GM21515 (cell line): ENCODE measurements at regions not wholly inside any gene's neighbourhood (a gene's known extent, or its start where the extent isn't known, plus 50 kb on each side); places are given as distances from the start of the nearest gene placed in this dataset.

Source experiments
- ATAC-seq: cut with Tn5 transposase; IDR thresholded peaks from one replicate; pipeline ENCODE4 v1.9.1; 2021; ENCODE audit not compliant: unreplicated experiment

GRCh38 chr10:110413049-110413783 is 84.5 kb upstream of the DUSP5 start:
- ATAC-seq = no peak

GRCh38 chr10:110413903-110414547 is 83.7 kb upstream of the DUSP5 start:
- peak; percentile 8 for ATAC-seq

- peak; percentile 83 for ATAC-seq
Observed at GRCh38 chr10:110414548-110415309, 83.0 kb upstream of the DUSP5 start.

- no peak for ATAC-seq
Observed at GRCh38 chr10:110415809-110416208, 81.9 kb upstream of the DUSP5 start.

GRCh38 chr10:110416776-110417711 is 80.7 kb upstream of the DUSP5 start:
- no peak for ATAC-seq

- no peak for ATAC-seq
Observed at GRCh38 chr10:110418218-110418617, 79.5 kb upstream of the DUSP5 start.

- ATAC-seq = no peak
Observed at GRCh38 chr10:110419265-110419664, 78.4 kb upstream of the DUSP5 start.

GRCh38 chr10:110420401-110421193 is 77.1 kb upstream of the DUSP5 start:
- no peak for ATAC-seq

- ATAC-seq = no peak
Observed at GRCh38 chr10:110421512-110422138, 76.1 kb upstream of the DUSP5 start.

- no peak for ATAC-seq
Observed at GRCh38 chr10:110422548-110422947, 75.2 kb upstream of the DUSP5 start.

- ATAC-seq = no peak
Observed at GRCh38 chr10:110423650-110424049, 74.1 kb upstream of the DUSP5 start.

GRCh38 chr10:110425684-110426293 is 71.9 kb upstream of the DUSP5 start:
- ATAC-seq = peak; percentile 56

GRCh38 chr10:110426294-110427181 is 71.2 kb upstream of the DUSP5 start:
- ATAC-seq = no peak

- ATAC-seq = no peak
Observed at GRCh38 chr10:110429301-110429700, 68.4 kb upstream of the DUSP5 start.

- no peak for ATAC-seq
Observed at GRCh38 chr10:110430340-110431273, 67.1 kb upstream of the DUSP5 start.

GRCh38 chr10:110431659-110432058 is 66.0 kb upstream of the DUSP5 start:
- no peak for ATAC-seq

GRCh38 chr10:110432084-110432483 is 65.6 kb upstream of the DUSP5 start:
- ATAC-seq = no peak
